ENCODE measurements at regions not wholly inside any gene's neighbourhood (a gene's known extent, or its start where the extent isn't known, plus 50 kb on each side); places are given as distances from the start of the nearest gene placed in this dataset.
"Not testable (repeated sequence)": the region's sequence is repeated elsewhere in the genome, so short reads cannot be mapped to it uniquely, and the experiment has no call there.

DNA sequence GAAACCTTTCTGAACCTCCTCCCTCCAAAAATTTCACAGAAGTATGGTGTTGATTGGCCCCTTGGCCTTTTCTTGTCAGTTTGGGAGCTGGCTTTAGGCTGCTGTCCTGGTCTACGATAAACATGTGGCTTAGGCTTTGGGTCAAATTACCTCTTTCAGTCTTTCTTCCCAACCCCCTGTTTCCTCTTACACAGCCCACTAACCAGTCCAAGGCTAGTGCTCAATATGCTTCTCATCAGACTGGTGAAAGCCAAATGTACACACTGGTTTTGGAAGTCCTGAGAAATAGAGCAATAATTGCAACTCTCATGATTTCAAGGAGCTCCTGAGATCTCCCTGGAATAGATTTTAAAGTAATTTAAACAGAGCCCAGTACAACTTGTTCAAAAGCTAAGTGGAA is 933.7 kb upstream of the GJE1 start:
- H3K9me3 Mint-ChIP-seq (ENCODE audit: unreplicated experiment) = peaks cover 5% of the 10 kb centered on the region
- BruUV-seq (replicated peaks) = no TSS peak
- intact Hi-C loops (cut with micrococcal nuclease) = no loop called here
- H3K4me1 Mint-ChIP-seq (ENCODE audit: insufficient read depth, unreplicated experiment) = no peaks in the 10 kb centered on the region
- no peak overlapping the region for H3K4me3 Mint-ChIP-seq (ENCODE audit: unreplicated experiment)
- H3K27ac Mint-ChIP-seq (ENCODE audit: low read depth, unreplicated experiment) = no peak overlapping the region
- H3K36me3 Mint-ChIP-seq (ENCODE audit: insufficient read depth, unreplicated experiment) = no peaks in the 10 kb centered on the region
- TF ChIP-seq, protein P1, sequence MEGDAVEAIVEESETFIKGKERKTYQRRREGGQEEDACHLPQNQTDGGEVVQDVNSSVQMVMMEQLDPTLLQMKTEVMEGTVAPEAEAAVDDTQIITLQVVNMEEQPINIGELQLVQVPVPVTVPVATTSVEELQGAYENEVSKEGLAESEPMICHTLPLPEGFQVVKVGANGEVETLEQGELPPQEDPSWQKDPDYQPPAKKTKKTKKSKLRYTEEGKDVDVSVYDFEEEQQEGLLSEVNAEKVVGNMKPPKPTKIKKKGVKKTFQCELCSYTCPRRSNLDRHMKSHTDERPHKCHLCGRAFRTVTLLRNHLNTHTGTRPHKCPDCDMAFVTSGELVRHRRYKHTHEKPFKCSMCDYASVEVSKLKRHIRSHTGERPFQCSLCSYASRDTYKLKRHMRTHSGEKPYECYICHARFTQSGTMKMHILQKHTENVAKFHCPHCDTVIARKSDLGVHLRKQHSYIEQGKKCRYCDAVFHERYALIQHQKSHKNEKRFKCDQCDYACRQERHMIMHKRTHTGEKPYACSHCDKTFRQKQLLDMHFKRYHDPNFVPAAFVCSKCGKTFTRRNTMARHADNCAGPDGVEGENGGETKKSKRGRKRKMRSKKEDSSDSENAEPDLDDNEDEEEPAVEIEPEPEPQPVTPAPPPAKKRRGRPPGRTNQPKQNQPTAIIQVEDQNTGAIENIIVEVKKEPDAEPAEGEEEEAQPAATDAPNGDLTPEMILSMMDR (IDR thresholded peaks at IDR 0.05; ENCODE audit: unreplicated experiment) = no peak
- DNase-seq (ENCODE audit: unreplicated experiment) = no peak
- POLR2A ChIA-PET = interaction anchor here (0.6 kb wide), 1 partner anchor 1024 kb away, joined by 3 read pairs; no protein-coding TSS in a partner anchor
- no peaks in the 10 kb centered on the region for H3K27me3 Mint-ChIP-seq (ENCODE audit: insufficient read depth, unreplicated experiment)
- CTCF ChIA-PET = no interaction called here

DNA sequence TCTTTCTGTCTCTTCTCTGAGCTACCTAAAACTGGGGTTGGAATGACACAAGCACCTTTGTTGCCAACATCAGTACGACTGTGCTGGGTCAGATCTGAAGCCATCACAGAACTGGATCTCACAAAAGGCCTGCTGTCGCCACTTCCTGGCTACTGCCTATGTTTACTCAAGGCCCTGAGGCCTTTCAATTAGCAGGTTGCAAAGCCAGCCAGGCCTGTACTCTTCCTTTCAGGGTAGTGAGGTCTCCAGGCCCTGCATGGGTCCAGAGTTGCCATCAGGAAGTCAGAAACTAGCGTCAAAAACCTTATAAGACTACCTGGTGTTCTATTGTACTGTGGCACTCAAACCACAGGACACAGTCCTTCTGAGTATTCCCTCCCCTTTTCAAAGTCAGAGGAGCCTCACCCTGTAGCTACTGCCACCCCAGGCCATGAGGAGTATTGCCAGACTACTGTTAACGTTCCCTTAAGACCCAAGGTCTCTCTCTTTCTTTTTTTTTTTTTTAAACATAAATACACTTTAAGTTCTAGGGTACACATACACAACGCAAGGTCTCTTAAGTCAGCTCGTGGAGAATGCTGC is 937.4 kb upstream of the GJE1 start:
- Mint-ChIP-seq H3K27me3 (ENCODE audit: insufficient read depth, unreplicated experiment) (no peaks in the 10 kb centered on the region), H3K36me3 (ENCODE audit: insufficient read depth, unreplicated experiment) (no peaks in the 10 kb centered on the region), H3K4me3 (ENCODE audit: unreplicated experiment) (no peak overlapping the region), H3K9me3 (ENCODE audit: unreplicated experiment) (peaks cover 35% of the 10 kb centered on the region), H3K4me1 (ENCODE audit: insufficient read depth, unreplicated experiment) (no peaks in the 10 kb centered on the region), H3K27ac (ENCODE audit: low read depth, unreplicated experiment) (no peak overlapping the region)
- ChIA-PET POLR2A (no interaction called here), CTCF (interaction anchor here (0.6 kb wide), 2 partner anchors 362 to 665 kb away, joined by 3 to 4 read pairs; no protein-coding TSS in a partner anchor)
- TF ChIP-seq, protein P1 (IDR thresholded peaks at IDR 0.05; ENCODE audit: unreplicated experiment) = no peak
- BruUV-seq (replicated peaks) = no TSS peak
- no peak for DNase-seq (ENCODE audit: unreplicated experiment)
- intact Hi-C loops (cut with micrococcal nuclease) = no loop called here

- H3K36me3 Mint-ChIP-seq (ENCODE audit: insufficient read depth, unreplicated experiment) = no peaks in the 10 kb centered on the region
- H3K4me3 Mint-ChIP-seq (ENCODE audit: unreplicated experiment) = no peak overlapping the region
- TF ChIP-seq, protein P1 (IDR thresholded peaks at IDR 0.05; ENCODE audit: unreplicated experiment) = no peak
- DNase-seq (ENCODE audit: unreplicated experiment) = no peak
- intact Hi-C loops (cut with micrococcal nuclease) = no loop called here
- no peaks in the 10 kb centered on the region for H3K4me1 Mint-ChIP-seq (ENCODE audit: insufficient read depth, unreplicated experiment)
- CTCF ChIA-PET = no interaction called here
- POLR2A ChIA-PET = interaction anchor here (0.6 kb wide), 1 partner anchor 126 kb away, joined by 3 read pairs; no protein-coding TSS in a partner anchor
- H3K27ac Mint-ChIP-seq (ENCODE audit: low read depth, unreplicated experiment) = no peak overlapping the region
- H3K27me3 Mint-ChIP-seq (ENCODE audit: insufficient read depth, unreplicated experiment) = no peaks in the 10 kb centered on the region
- H3K9me3 Mint-ChIP-seq (ENCODE audit: unreplicated experiment) = peaks cover 25% of the 10 kb centered on the region
- BruUV-seq (replicated peaks) = no TSS peak
Measured at GRCh38 chr6:141183368-141183767, 949.4 kb upstream of the GJE1 start.

- POLR2A ChIA-PET; CTCF ChIA-PET; H3K4me3 Mint-ChIP-seq (ENCODE audit: unreplicated experiment); H3K36me3 Mint-ChIP-seq (ENCODE audit: insufficient read depth, unreplicated experiment); intact Hi-C loops (cut with micrococcal nuclease); H3K27me3 Mint-ChIP-seq (ENCODE audit: insufficient read depth, unreplicated experiment); BruUV-seq (replicated peaks); H3K9me3 Mint-ChIP-seq (ENCODE audit: unreplicated experiment); H3K27ac Mint-ChIP-seq (ENCODE audit: low read depth, unreplicated experiment); H3K4me1 Mint-ChIP-seq (ENCODE audit: insufficient read depth, unreplicated experiment); DNase-seq (ENCODE audit: unreplicated experiment): not testable (repeated sequence)
Measured at GRCh38 chr6:141175458-141175857, 957.3 kb upstream of the GJE1 start.

GRCh38 chr6:141174932-141175331 is 957.8 kb upstream of the GJE1 start:
- H3K27ac Mint-ChIP-seq (ENCODE audit: low read depth, unreplicated experiment) = no peak overlapping the region
- H3K36me3 Mint-ChIP-seq (ENCODE audit: insufficient read depth, unreplicated experiment) = no peaks in the 10 kb centered on the region
- H3K27me3 Mint-ChIP-seq (ENCODE audit: insufficient read depth, unreplicated experiment) = no peaks in the 10 kb centered on the region
- ChIA-PET CTCF (interaction anchor here (0.6 kb wide), 1 partner anchor 10 kb away, joined by 3 read pairs; no protein-coding TSS in a partner anchor), POLR2A (no interaction called here)
- H3K4me3 Mint-ChIP-seq (ENCODE audit: unreplicated experiment) = no peak overlapping the region
- no peaks in the 10 kb centered on the region for H3K4me1 Mint-ChIP-seq (ENCODE audit: insufficient read depth, unreplicated experiment)
- BruUV-seq (replicated peaks) = no TSS peak
- TF ChIP-seq, protein P1 (IDR thresholded peaks at IDR 0.05; ENCODE audit: unreplicated experiment) = no peak
- no peak for DNase-seq (ENCODE audit: unreplicated experiment)
- intact Hi-C loops (cut with micrococcal nuclease) = no loop called here
- no peaks in the 10 kb centered on the region for H3K9me3 Mint-ChIP-seq (ENCODE audit: unreplicated experiment)

Measured in MCF 10A (cell line).